Sigmoid colon (tissue), 6 donors: ENCODE measurements at regions not wholly inside any gene's neighbourhood (a gene's known extent, or its start where the extent isn't known, plus 50 kb on each side); places are given as distances from the start of the nearest gene placed in this dataset.
"Not testable (repeated sequence)": the region's sequence is repeated elsewhere in the genome, so short reads cannot be mapped to it uniquely, and the experiment has no call there.

ENCODE experiments used
- DNase-seq: peaks from one replicate; pipeline ENCODE4 v3.0.0-alpha.2; 2019
- H3K27ac ChIP-seq, 4 donors: fragments of 200-600 bp; sonication (generic); one replicate each; pipeline ENCODE4 v1.5.1; 2016 to 2019; ENCODE audit warnings: mild to moderate bottlenecking in 1 of 4
- H3K27me3 ChIP-seq, 3 donors: fragments of 200-600 bp; sonication (generic); one replicate each; pipeline ENCODE4 v1.5.1; 2019; ENCODE audit warnings: mild to moderate bottlenecking in 1 of 3
- H3K36me3 ChIP-seq, 4 donors: fragments of 200-600 bp; sonication (generic); one replicate each; pipeline ENCODE4 v1.5.1; 2016 to 2019
- H3K4me1 ChIP-seq, 4 donors: fragments of 200-600 bp; sonication (generic); one replicate each; pipeline ENCODE4 v1.5.1; 2017 to 2019
- H3K4me3 ChIP-seq, 4 donors: fragments of 200-600 bp; sonication (generic); one replicate each; pipeline ENCODE4 v1.5.1; 2017 to 2019; ENCODE audit warnings: mild to moderate bottlenecking in 2 of 4, moderate library complexity in 1 of 4
- H3K9me3 ChIP-seq, 4 donors: fragments of 200-600 bp in 3 of 4; sonication (generic) in 3 of 4; one replicate each; pipeline versions ENCODE4 v1.5.1 to v1.6.1; 2013 to 2019
- CTCF ChIP-seq, 4 experiments: fragments of 450-650 bp in 3 of 4; fragments of 200-600 bp in 1 of 4; IDR thresholded peaks; one replicate each; pipeline ENCODE4 v1.5.1; 2016 to 2019; ENCODE audit warnings: antibody characterized with exemption in 4 of 4, mild to moderate bottlenecking in 3 of 4, moderate library complexity in 2 of 4
- EP300 ChIP-seq, 4 donors: sonication (generic); formaldehyde crosslinking; IDR thresholded peaks; one replicate each; pipeline ENCODE4 v1.6.1; 2017; ENCODE audit warnings: antibody characterized with exemption in 4 of 4
- POLR2A ChIP-seq, 2 donors: fragments of 450-650 bp; IDR thresholded peaks; one replicate each; pipeline ENCODE4 v1.6.1; 2016; ENCODE audit warnings: antibody characterized with exemption in 2 of 2, mild to moderate bottlenecking in 2 of 2, moderate library complexity in 2 of 2
- POLR2AphosphoS5 ChIP-seq, 4 donors: sonication (generic); formaldehyde crosslinking; IDR thresholded peaks; one replicate each; pipeline ENCODE4 v1.6.1; 2017; ENCODE audit warnings: antibody characterized with exemption in 4 of 4
- WGBS, 2 donors: extraction: QIAGEN DNeasy Blood & Tissue Kit; methylation state at CpG; one replicate each; pipeline ENCODE4 v1.1.7; 2013; 5-methylcytosine and 5-hydroxymethylcytosine counted together
- intact Hi-C: fragments of 100-400 bp; cut with DNase I; formaldehyde crosslinking; loops from one replicate; pipeline ENCODE4 v1.15.1; 2023
- donor health status: healthy with polysubstance abuse.
- donor health status: healthy.

- H3K4me3 ChIP-seq = no peak overlapping the region
- H3K27me3 ChIP-seq = no peaks in the 10 kb centered on the region
- TF ChIP-seq POLR2A (IDR thresholded peaks at IDR 0.05) = no peak
- TF ChIP-seq CTCF (IDR thresholded peaks at IDR 0.05) = no peak
- no peak for TF ChIP-seq POLR2AphosphoS5 (IDR thresholded peaks at IDR 0.05)
- TF ChIP-seq EP300 (IDR thresholded peaks at IDR 0.05) = no peak
- intact Hi-C loops = no loop called here
- no peaks in the 10 kb centered on the region for H3K4me1 ChIP-seq
- H3K27ac ChIP-seq = no peak overlapping the region
- WGBS, 2 donors = 16 to 37% methylated on average over 1 of the region's 1 CpG
- no peak for DNase-seq
- H3K36me3 ChIP-seq = no peaks in the 10 kb centered on the region
- H3K9me3 ChIP-seq = no peaks in the 10 kb centered on the region
Observed at GRCh38 chr4:38482696-38483095, 181.3 kb upstream of the KLF3 start.

- H3K9me3 ChIP-seq, H3K27ac ChIP-seq, H3K4me3 ChIP-seq, DNase-seq, H3K36me3 ChIP-seq, H3K27me3 ChIP-seq, H3K4me1 ChIP-seq, intact Hi-C loops: not testable (repeated sequence)
Observed at GRCh38 chr4:38483628-38484027, 180.4 kb upstream of the KLF3 start.

GRCh38 chr4:38489011-38489861 lies 174.8 kb upstream of the KLF3 start:
- H3K36me3 ChIP-seq = no peaks in the 10 kb centered on the region
- WGBS, 2 donors = 77 to 80% methylated on average over 9 of the region's 9 CpGs
- intact Hi-C loops = no loop called here
- H3K27ac ChIP-seq = peak overlapping the region in 2 of 4 donors; percentile 10 to 56
- DNase-seq = no peak
- no peak overlapping the region for H3K4me3 ChIP-seq
- H3K9me3 ChIP-seq = no peaks in the 10 kb centered on the region
- TF ChIP-seq EP300 (IDR thresholded peaks at IDR 0.05) = no peak
- no peak for TF ChIP-seq CTCF (IDR thresholded peaks at IDR 0.05)
- TF ChIP-seq POLR2A (IDR thresholded peaks at IDR 0.05) = no peak
- TF ChIP-seq POLR2AphosphoS5 (IDR thresholded peaks at IDR 0.05) = no peak
- H3K4me1 ChIP-seq = peaks cover 0 to 21% (median 17%) of the 10 kb centered on the region in 4 donors
- H3K27me3 ChIP-seq = no peaks in the 10 kb centered on the region

- Histone ChIP-seq H3K36me3 (no peaks in the 10 kb centered on the region), H3K27me3 (no peaks in the 10 kb centered on the region), H3K4me3 (no peak overlapping the region), H3K4me1 (peaks cover 0 to 21% (median 17%) of the 10 kb centered on the region in 4 donors), H3K27ac (peak overlapping the region in 3 of 4 donors; percentile 10 to 56 (median 34)), H3K9me3 (no peaks in the 10 kb centered on the region)
- intact Hi-C loops = no loop called here
- WGBS, 2 donors = 10 to 33% methylated on average over 7 of the region's 7 CpGs
- TF ChIP-seq POLR2A (IDR thresholded peaks at IDR 0.05) = no peak
- no peak for TF ChIP-seq POLR2AphosphoS5 (IDR thresholded peaks at IDR 0.05)
- no peak for TF ChIP-seq CTCF (IDR thresholded peaks at IDR 0.05)
- TF ChIP-seq EP300 (IDR thresholded peaks at IDR 0.05) = no peak
- peak; percentile 67 for DNase-seq
Observed at GRCh38 chr4:38489924-38490639, 173.9 kb upstream of the KLF3 start.

GRCh38 chr4:38490753-38491446 lies 173.1 kb upstream of the KLF3 start:
- 71 to 88% methylated on average over 4 of the region's 4 CpGs for WGBS, 2 donors
- Histone ChIP-seq H3K4me1 (peaks cover 0 to 21% (median 17%) of the 10 kb centered on the region in 4 donors), H3K27me3 (no peaks in the 10 kb centered on the region), H3K9me3 (no peaks in the 10 kb centered on the region), H3K4me3 (no peak overlapping the region), H3K36me3 (no peaks in the 10 kb centered on the region), H3K27ac (peak overlapping the region in 3 of 4 donors; percentile 10 to 56 (median 34))
- intact Hi-C loops = no loop called here
- no peak for TF ChIP-seq POLR2AphosphoS5 (IDR thresholded peaks at IDR 0.05)
- no peak for TF ChIP-seq EP300 (IDR thresholded peaks at IDR 0.05)
- TF ChIP-seq CTCF (IDR thresholded peaks at IDR 0.05) = no peak
- TF ChIP-seq POLR2A (IDR thresholded peaks at IDR 0.05) = no peak
- DNase-seq = no peak
